ENCODE measurements at regions not wholly inside any gene's neighbourhood (a gene's known extent, or its start where the extent isn't known, plus 50 kb on each side); places are given as distances from the start of the nearest gene placed in this dataset.

- ATAC-seq (no peak), FAIRE-seq (no peak), DNase-seq (no peak)
- intact Hi-C loops (cut with DNase I), result no loop called here
- Histone ChIP-seq H3K9me3 (no peaks in the 10 kb centered on the region), H3K27ac (no peak overlapping the region), H3K27me3 (no peaks in the 10 kb centered on the region), H3K4me1 (no peaks in the 10 kb centered on the region), H3K36me3 (no peaks in the 10 kb centered on the region), H3K4me3 (no peak overlapping the region)
- TF ChIP-seq, protein P1, sequence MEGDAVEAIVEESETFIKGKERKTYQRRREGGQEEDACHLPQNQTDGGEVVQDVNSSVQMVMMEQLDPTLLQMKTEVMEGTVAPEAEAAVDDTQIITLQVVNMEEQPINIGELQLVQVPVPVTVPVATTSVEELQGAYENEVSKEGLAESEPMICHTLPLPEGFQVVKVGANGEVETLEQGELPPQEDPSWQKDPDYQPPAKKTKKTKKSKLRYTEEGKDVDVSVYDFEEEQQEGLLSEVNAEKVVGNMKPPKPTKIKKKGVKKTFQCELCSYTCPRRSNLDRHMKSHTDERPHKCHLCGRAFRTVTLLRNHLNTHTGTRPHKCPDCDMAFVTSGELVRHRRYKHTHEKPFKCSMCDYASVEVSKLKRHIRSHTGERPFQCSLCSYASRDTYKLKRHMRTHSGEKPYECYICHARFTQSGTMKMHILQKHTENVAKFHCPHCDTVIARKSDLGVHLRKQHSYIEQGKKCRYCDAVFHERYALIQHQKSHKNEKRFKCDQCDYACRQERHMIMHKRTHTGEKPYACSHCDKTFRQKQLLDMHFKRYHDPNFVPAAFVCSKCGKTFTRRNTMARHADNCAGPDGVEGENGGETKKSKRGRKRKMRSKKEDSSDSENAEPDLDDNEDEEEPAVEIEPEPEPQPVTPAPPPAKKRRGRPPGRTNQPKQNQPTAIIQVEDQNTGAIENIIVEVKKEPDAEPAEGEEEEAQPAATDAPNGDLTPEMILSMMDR (IDR thresholded peaks at IDR 0.05), result no peak
Measured at GRCh38 chr9:103362986-103363385, 367.9 kb downstream of the CYLC2 start.

DNA sequence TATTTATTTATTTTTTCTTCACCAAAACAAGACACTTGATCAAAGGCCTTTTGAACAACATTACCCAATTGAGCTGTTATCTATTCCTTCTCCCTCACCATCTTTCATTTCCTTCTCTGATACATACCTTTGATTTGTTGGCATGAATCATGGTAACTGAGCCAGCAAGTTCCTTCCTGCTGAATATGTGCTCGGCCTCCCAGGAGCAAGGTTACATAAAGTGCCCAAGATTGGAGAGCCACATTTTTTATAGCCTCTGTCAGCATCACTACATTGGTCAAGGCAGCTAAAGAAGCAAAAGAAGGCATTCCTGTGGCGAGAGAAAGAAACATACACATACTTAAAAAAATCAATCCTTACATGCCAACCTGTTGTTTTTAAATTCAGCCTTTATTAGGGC is 369.6 kb downstream of the CYLC2 start:
- DNase-seq, result no peak
- intact Hi-C loops (cut with DNase I), result no loop called here
- no peak for FAIRE-seq
- no peaks in the 10 kb centered on the region for H3K36me3 ChIP-seq
- H3K27ac ChIP-seq, result no peak overlapping the region
- H3K9me3 ChIP-seq, result no peaks in the 10 kb centered on the region
- no peak for ATAC-seq
- TF ChIP-seq, protein P1 (IDR thresholded peaks at IDR 0.05), result no peak
- no peak overlapping the region for H3K4me3 ChIP-seq
- H3K27me3 ChIP-seq, result no peaks in the 10 kb centered on the region
- H3K4me1 ChIP-seq, result no peaks in the 10 kb centered on the region
- WGBS, 2 donors, result 54 to 62% methylated on average over 2 of the region's 2 CpGs

DNA sequence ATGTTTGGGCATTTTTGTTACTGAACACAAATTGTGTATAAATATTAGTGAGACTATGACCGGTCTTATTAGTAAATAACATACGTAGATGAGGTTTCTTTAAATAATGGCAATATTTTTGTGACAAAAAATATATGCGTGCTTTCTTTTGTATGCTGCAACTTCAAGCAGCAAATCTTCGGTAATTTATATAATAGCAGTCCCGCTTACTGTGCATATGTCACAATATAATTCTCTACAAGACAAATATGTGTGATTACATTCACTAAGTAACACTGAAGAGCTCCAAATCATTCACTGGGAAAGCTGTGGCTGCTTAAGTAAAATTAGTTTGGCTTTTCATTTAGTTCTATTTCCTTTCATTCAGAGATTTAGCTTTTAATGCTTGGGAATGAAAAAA is 376.0 kb downstream of the CYLC2 start:
- intact Hi-C loops (cut with DNase I), result no loop called here
- TF ChIP-seq, protein P1 (IDR thresholded peaks at IDR 0.05), result no peak
- no peak for DNase-seq
- Histone ChIP-seq H3K4me3 (no peak overlapping the region), H3K27ac (no peak overlapping the region), H3K27me3 (no peaks in the 10 kb centered on the region), H3K9me3 (no peaks in the 10 kb centered on the region), H3K36me3 (no peaks in the 10 kb centered on the region), H3K4me1 (no peaks in the 10 kb centered on the region)
- no peak for ATAC-seq
- no peak for FAIRE-seq
- 88% methylated on average over 5 of the region's 5 CpGs for WGBS, 2 donors

DNA sequence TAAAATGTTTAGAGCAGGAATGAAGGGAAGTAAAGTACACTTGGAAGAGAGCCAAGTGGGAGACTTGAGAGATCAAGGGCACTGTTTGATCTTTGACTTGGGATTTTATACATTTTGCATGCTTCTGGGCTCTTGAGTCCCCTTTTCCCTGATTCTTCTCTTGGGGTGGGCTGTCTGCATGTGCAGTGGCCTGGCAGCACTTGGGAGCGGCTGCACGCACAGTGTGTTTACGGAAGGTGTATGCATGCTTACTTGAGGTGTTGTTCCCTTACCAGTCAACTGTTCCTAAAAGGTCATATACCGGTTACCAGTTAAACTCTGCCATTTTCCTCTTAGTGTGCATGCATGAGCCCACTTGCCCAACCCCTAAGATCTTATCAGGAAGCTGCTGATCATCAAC is 377.7 kb downstream of the CYLC2 start:
- FAIRE-seq, result no peak
- no peak for ATAC-seq
- intact Hi-C loops (cut with DNase I), result no loop called here
- Histone ChIP-seq H3K4me3 (no peak overlapping the region), H3K27ac (no peak overlapping the region), H3K27me3 (no peaks in the 10 kb centered on the region), H3K9me3 (no peaks in the 10 kb centered on the region), H3K4me1 (no peaks in the 10 kb centered on the region), H3K36me3 (no peaks in the 10 kb centered on the region)
- TF ChIP-seq, protein P1 (IDR thresholded peaks at IDR 0.05), result no peak
- DNase-seq, result no peak
- 94% methylated on average over 4 of the region's 4 CpGs for WGBS, 2 donors

DNA sequence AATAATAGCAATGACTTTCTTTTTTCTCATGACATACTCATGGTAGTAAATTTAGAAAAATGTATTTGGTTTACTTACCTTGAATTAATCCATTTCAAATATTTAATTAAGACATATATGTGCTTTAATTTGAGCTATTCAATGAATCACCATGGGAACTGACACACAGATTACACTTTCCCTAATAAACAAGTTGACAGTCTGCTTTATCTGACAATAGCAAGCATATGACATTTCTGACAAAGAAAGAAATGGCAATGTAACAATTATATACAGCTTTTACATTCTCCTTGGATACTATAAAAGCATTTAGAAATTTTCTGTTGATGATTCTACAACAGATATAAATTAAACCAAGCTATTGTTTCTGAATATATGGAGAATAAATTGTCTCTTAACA is 382.5 kb downstream of the CYLC2 start:
- no peaks in the 10 kb centered on the region for H3K4me1 ChIP-seq
- no peak for DNase-seq
- H3K27me3 ChIP-seq, result no peaks in the 10 kb centered on the region
- no peak overlapping the region for H3K4me3 ChIP-seq
- no peak for FAIRE-seq
- H3K36me3 ChIP-seq, result no peaks in the 10 kb centered on the region
- no peak overlapping the region for H3K27ac ChIP-seq
- H3K9me3 ChIP-seq, result no peaks in the 10 kb centered on the region
- TF ChIP-seq, protein P1 (IDR thresholded peaks at IDR 0.05), result no peak
- ATAC-seq, result no peak
- intact Hi-C loops (cut with DNase I), result no loop called here

Measured in pancreas (tissue), 10 donors.